ENCODE measurements at regions not wholly inside any gene's neighbourhood (a gene's known extent, or its start where the extent isn't known, plus 50 kb on each side); places are given as distances from the start of the nearest gene placed in this dataset.

DNA sequence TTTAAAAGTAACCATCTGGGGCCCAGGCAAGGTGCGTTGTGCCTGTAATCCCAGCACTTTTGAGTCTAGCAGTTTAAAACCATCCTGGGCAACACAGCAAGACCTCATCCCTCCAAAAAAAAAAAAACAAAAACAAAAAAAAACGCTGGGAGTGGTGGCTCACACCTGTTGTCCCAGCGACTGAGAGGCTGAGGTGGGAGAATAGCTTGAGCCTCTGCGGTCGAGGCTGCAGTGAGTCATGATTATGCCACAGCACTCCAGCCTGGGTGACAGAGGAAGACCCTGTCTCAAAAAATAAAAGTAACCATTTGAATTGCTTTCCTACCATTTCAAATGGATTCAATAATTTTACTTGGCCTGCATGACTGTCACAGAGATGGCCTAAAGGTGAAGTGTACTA, 186.5 kb upstream of the ATP2B1 start:
- H3K4me3 ChIP-seq (ENCODE audit: low read depth, low read length), result no peak overlapping the region
- TF ChIP-seq, protein P1, sequence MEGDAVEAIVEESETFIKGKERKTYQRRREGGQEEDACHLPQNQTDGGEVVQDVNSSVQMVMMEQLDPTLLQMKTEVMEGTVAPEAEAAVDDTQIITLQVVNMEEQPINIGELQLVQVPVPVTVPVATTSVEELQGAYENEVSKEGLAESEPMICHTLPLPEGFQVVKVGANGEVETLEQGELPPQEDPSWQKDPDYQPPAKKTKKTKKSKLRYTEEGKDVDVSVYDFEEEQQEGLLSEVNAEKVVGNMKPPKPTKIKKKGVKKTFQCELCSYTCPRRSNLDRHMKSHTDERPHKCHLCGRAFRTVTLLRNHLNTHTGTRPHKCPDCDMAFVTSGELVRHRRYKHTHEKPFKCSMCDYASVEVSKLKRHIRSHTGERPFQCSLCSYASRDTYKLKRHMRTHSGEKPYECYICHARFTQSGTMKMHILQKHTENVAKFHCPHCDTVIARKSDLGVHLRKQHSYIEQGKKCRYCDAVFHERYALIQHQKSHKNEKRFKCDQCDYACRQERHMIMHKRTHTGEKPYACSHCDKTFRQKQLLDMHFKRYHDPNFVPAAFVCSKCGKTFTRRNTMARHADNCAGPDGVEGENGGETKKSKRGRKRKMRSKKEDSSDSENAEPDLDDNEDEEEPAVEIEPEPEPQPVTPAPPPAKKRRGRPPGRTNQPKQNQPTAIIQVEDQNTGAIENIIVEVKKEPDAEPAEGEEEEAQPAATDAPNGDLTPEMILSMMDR (IDR thresholded peaks at IDR 0.05; ENCODE audit: control insufficient read depth, extremely low read depth, insufficient read depth), result no peak
- no peak for DNase-seq (ENCODE audit: low read depth)

DNA sequence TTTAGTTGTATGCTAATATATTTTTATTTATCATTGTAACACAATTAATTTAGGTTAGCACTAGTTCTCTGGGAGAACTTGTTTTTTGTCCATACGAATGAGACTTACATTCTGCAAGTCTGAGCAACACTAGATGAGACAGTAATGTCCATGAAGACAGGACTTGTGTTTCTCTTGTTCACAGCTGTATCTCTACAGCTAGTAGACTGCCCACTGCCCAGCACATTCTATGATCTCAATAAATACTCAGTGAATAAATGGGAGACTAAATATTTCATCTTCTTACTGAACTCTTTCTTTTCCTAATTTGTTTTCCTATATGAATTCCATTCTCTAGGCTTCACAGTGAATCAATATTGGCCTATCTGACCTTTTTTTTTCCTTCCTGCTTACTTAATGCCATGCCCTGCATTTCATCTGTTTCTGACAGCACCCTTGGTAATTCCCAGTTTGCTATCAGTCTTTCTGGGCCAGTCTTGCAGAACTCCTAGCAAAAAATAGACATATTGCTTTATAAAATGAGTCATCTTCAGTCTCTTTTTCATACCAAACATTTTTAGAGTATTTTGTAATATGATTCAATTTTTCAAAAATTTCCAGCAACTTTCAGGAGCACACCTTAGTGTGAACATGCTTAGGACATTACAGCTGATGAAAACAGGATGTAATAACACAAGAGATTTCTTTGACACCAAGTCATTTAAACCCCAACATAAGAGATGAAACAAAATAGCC, 185.5 kb upstream of the ATP2B1 start:
- no peak for DNase-seq (ENCODE audit: low read depth)
- TF ChIP-seq, protein P1 (IDR thresholded peaks at IDR 0.05; ENCODE audit: control insufficient read depth, extremely low read depth, insufficient read depth), result no peak

DNA sequence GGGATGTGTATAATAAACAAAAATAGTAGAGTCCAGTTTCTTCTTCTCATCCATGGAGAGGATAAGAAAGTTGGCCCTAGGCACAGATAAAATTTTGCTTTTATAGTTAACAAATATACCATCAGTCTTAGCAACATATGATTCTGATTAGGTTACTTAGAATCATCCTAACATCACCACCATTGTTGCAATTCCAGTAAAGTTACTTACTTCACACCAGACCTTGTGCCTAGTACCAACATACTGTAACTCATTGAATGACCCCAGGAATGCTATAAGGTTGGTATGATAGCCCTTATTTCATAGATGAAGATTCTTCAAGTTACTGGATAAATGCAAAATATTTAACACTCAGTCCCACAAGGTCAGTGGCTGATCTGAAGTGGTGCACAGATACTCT, 183.8 kb upstream of the ATP2B1 start:
- H3K4me3 ChIP-seq (ENCODE audit: low read depth, low read length), result no peak overlapping the region
- DNase-seq (ENCODE audit: low read depth), result no peak
- TF ChIP-seq, protein P1 (IDR thresholded peaks at IDR 0.05; ENCODE audit: control insufficient read depth, extremely low read depth, insufficient read depth), result no peak

More for the DNA sequence above, 185.5 kb upstream of the ATP2B1 start:
- no peak overlapping the region for H3K4me3 ChIP-seq (ENCODE audit: low read depth, low read length)

DNA sequence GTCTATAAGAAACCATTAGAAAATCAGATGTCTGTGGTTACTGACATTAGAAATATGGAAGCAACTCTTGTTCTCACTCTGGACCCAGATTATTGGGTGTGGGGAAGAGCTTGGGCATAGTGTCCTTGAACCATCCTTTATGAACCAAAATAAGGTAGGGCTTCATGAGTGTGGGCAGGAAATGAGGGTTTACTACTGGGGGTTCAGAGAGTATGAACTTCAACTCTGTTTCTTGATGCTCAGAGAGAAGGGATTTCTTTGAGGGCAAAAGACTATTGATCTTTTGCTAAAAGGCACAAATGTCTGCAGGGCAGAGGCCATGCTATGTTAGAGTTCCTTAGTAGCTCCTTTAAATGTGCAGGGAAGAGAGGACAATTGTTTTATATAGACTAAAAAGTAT, 183.3 kb upstream of the ATP2B1 start:
- no peak for DNase-seq (ENCODE audit: low read depth)
- TF ChIP-seq, protein P1 (IDR thresholded peaks at IDR 0.05; ENCODE audit: control insufficient read depth, extremely low read depth, insufficient read depth), result no peak

DNA sequence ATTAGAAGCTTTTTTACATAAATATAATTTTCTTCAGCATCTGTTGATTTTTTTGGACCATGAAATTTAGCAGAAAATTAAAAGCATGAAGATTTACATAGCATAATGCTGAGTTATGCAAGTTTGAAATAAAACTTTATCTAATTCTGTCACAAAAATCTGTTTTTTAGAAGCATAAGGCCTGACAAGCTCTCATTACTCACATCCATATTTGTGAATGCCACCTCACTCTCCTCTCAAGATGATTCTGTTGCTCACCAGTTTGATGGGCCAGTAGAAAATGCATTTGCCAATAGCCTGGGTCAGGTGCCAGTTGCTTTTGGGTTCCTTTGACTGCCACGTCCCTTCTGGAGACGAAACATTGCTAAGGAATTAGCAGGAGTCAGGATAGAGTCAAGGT, 181.5 kb upstream of the ATP2B1 start:
- no peak for DNase-seq (ENCODE audit: low read depth)
- no peak overlapping the region for H3K4me3 ChIP-seq (ENCODE audit: low read depth, low read length)
- TF ChIP-seq, protein P1 (IDR thresholded peaks at IDR 0.05; ENCODE audit: control insufficient read depth, extremely low read depth, insufficient read depth), result no peak

More for the DNA sequence above, 183.3 kb upstream of the ATP2B1 start:
- H3K4me3 ChIP-seq (ENCODE audit: low read depth, low read length), result no peak overlapping the region

DNA sequence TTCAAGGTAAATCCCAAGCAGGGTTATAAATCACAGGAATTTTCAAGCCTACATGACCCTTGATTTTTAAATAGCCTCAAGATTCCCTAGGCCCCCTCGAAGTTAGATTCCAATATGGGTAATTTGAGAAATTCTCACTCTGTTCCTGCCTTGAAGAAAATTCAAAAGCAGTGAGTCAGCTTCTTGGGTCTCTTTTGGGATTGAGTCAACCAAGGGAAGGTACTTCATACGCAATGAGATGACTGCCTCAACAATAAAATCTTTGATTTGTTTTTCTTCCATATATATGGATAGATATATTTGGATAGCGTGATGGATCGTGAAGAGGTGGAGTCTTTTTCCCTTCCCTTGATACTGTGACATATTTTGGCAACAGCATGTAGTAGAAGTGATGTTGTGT, 180.4 kb upstream of the ATP2B1 start:
- DNase-seq (ENCODE audit: low read depth), result no peak
- TF ChIP-seq, protein P1 (IDR thresholded peaks at IDR 0.05; ENCODE audit: control insufficient read depth, extremely low read depth, insufficient read depth), result no peak
- H3K4me3 ChIP-seq (ENCODE audit: low read depth, low read length), result no peak overlapping the region

DNA sequence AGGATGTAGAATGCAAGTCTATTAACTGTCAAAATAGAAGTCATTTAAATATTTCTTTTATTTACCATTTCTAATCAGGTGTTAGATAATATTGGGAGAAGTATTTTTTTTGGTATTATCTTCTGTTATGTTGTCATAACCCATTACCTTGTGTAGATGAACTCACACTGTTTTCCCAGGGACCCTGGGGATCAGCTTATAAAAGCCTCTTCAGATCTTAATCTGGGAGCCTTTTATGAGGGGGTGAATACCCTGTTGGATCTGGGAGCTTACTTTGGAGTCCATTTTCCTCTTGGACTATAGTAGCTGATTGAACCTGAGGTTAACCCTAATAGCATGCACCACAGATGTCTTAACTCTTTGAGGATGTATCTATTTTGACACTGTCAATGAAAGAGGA, 176.3 kb upstream of the ATP2B1 start:
- DNase-seq (ENCODE audit: low read depth), result no peak
- TF ChIP-seq, protein P1 (IDR thresholded peaks at IDR 0.05; ENCODE audit: control insufficient read depth, extremely low read depth, insufficient read depth), result no peak
- no peak overlapping the region for H3K4me3 ChIP-seq (ENCODE audit: low read depth, low read length)

All from LNCaP clone FGC (cell line).